ENCODE measurements at regions not wholly inside any gene's neighbourhood (a gene's known extent, or its start where the extent isn't known, plus 50 kb on each side); places are given as distances from the start of the nearest gene placed in this dataset.
"Not testable (repeated sequence)": the region's sequence is repeated elsewhere in the genome, so short reads cannot be mapped to it uniquely, and the experiment has no call there.

DNA sequence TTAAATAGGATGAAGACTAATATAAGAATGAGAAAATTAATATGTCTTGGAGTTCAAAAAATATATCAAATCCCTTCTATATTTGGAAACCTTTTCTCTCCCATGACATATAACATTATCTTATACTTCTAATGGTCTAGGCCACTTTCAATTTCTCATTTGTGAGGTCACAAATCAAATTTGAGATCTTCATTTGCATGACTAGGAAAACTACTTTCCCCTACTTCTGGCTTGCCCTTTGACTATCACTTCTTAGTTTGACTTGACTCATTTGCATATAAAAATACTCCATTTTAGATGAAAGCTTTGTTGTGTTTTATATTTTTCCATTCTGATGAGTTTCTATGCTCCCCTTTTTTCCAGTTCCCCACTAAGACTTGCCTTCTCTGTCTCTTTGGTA lies 598.6 kb upstream of the TBL1XR1 start:
- no peak overlapping the region for H3K4me3 ChIP-seq (ENCODE audit: low read depth, low read length)
- DNase-seq (ENCODE audit: low read depth), result no peak
- TF ChIP-seq, protein P1, sequence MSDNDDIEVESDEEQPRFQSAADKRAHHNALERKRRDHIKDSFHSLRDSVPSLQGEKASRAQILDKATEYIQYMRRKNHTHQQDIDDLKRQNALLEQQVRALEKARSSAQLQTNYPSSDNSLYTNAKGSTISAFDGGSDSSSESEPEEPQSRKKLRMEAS (IDR thresholded peaks at IDR 0.05; ENCODE audit: low read depth, low read length), result no peak

DNA sequence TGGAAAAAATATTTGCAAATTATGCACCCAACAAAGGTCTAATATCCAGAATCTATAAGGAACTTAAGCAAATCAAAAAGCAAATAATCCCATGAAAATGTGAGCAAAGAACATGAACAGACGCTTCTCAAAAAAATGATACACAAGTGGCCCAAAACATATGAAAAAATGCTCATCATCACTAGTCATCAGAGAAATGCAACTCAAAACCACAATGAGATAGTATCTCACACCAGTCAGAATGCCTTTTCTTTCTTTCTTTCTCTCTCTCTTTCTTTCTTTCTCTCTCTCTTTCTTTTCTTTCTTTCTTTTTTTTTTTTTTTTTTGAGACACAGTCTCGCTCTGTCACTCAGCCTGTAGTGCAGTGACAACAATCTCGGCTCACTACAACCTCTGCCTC lies 602.9 kb upstream of the TBL1XR1 start:
- DNase-seq (ENCODE audit: low read depth), result not testable (repeated sequence)

DNA sequence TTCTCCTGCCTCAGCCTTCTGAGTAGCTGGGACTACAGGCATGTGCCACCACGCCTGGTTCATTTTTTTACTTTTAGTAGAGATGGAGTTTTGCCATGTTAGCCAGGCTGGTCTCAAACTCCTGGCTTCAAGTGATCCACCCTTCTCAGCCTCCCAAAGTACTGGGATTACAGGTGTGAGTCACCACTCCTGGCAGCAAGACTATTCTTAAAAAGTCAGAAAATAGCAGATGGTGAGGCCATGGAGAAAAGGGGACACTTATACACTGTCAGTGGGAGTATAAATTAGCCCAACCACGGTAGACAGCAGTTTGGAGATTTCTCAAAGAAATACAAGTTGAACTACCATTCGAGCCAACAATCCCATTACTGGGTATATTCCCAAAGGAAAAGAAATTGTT lies 603.3 kb upstream of the TBL1XR1 start:
- DNase-seq (ENCODE audit: low read depth), result no peak
- H3K4me3 ChIP-seq (ENCODE audit: low read depth, low read length), result no peak overlapping the region
- TF ChIP-seq, protein P1 (IDR thresholded peaks at IDR 0.05; ENCODE audit: low read depth, low read length), result no peak
- TF ChIP-seq POLR2A (IDR thresholded peaks at IDR 0.05; ENCODE audit: extremely low read depth, insufficient read length), result no peak

More for the DNA sequence above, 602.9 kb upstream of the TBL1XR1 start:
- H3K4me3 ChIP-seq (ENCODE audit: low read depth, low read length), result not testable (repeated sequence)

DNA sequence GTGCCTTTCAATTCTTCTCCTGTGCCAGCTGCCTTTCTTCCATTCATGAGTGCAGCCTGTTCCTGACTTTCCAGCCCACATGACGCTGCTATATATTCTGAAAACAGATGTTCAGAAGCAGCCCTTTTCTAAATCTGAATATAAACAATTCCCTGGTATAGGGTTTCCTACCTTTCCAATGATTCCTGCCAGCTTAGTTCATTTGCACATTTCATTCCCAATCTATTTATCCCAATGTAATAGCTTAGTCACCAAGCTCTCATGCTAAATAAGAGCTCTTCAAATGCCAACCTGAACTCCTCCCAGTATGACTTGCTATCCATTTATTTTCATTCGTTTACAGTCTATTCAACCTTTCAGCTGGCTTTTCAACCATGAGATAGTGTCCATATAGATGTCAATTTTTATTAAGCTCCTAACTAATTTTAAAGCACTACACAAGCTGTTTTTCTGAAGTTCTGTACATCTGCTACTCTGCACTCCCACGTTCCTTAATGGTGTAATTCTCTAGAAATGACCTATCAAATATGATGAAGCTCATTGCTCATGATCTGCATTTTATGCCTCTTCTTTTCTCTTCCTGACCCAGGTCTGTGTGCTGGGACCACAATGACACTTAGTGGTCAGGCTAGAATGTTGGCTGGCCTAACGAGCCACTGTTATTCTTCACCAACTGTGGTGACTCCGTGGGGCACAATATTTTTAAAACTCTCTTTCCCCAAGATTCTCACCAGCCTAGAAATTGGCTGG lies 605.0 kb upstream of the TBL1XR1 start:
- no peak overlapping the region for H3K4me3 ChIP-seq (ENCODE audit: low read depth, low read length)
- TF ChIP-seq MYC (IDR thresholded peaks at IDR 0.05; ENCODE audit: low read depth, low read length), result no peak
- TF ChIP-seq POLR2A (IDR thresholded peaks at IDR 0.05; ENCODE audit: extremely low read depth, insufficient read length), result no peak
- TF ChIP-seq, protein P2, sequence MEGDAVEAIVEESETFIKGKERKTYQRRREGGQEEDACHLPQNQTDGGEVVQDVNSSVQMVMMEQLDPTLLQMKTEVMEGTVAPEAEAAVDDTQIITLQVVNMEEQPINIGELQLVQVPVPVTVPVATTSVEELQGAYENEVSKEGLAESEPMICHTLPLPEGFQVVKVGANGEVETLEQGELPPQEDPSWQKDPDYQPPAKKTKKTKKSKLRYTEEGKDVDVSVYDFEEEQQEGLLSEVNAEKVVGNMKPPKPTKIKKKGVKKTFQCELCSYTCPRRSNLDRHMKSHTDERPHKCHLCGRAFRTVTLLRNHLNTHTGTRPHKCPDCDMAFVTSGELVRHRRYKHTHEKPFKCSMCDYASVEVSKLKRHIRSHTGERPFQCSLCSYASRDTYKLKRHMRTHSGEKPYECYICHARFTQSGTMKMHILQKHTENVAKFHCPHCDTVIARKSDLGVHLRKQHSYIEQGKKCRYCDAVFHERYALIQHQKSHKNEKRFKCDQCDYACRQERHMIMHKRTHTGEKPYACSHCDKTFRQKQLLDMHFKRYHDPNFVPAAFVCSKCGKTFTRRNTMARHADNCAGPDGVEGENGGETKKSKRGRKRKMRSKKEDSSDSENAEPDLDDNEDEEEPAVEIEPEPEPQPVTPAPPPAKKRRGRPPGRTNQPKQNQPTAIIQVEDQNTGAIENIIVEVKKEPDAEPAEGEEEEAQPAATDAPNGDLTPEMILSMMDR (IDR thresholded peaks at IDR 0.05; ENCODE audit: low read depth, low read length), result no peak
- TF ChIP-seq, protein P1 (IDR thresholded peaks at IDR 0.05; ENCODE audit: low read depth, low read length), result no peak
- DNase-seq (ENCODE audit: low read depth), result no peak

DNA sequence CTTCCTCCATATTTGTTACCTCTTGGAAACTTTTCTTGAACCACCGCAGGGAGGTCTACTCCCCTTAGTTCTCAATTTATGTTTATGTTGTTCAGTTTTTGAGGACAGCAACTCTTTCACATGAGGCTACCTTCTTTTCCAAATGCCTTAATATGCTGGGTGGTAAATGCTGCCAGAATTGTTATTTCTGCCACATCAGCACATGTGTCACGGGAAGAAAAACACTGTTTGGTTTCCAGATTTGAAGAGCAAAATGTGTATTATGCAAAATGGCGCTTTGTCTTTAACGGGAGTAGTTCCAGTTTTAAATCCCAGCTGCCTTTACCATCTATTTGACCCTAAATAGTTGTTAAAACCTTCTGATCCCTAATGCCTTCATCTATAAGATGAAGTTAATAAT lies 606.2 kb upstream of the TBL1XR1 start:
- TF ChIP-seq, protein P1 (IDR thresholded peaks at IDR 0.05; ENCODE audit: low read depth, low read length), result no peak
- TF ChIP-seq, protein P2 (IDR thresholded peaks at IDR 0.05; ENCODE audit: low read depth, low read length), result no peak
- no peak for TF ChIP-seq POLR2A (IDR thresholded peaks at IDR 0.05; ENCODE audit: extremely low read depth, insufficient read length)
- TF ChIP-seq MYC (IDR thresholded peaks at IDR 0.05; ENCODE audit: low read depth, low read length), result no peak
- H3K4me3 ChIP-seq (ENCODE audit: low read depth, low read length), result no peak overlapping the region
- DNase-seq (ENCODE audit: low read depth), result no peak

DNA sequence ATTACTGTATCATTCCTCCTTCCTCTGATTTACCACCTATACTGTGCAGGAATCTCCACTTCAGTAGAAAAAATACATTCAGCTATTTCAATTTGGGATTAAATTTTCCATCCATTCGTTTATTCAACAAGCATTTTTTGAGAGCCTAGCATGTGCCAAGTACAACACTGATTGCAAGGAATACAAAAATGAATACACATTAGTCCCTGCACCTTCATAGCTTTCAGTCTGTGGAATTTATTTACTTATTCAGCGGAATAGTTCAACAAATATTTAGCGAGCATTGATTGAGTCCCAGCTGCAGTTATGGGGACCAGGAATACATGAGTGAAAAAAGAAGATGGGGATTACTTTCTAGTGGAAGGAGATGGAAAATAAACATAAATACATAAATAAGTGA lies 606.8 kb upstream of the TBL1XR1 start:
- TF ChIP-seq MYC (IDR thresholded peaks at IDR 0.05; ENCODE audit: low read depth, low read length) (no peak), POLR2A (IDR thresholded peaks at IDR 0.05; ENCODE audit: extremely low read depth, insufficient read length) (no peak)
- TF ChIP-seq, protein P1 (IDR thresholded peaks at IDR 0.05; ENCODE audit: low read depth, low read length), result no peak
- TF ChIP-seq, protein P2 (IDR thresholded peaks at IDR 0.05; ENCODE audit: low read depth, low read length), result no peak
- DNase-seq (ENCODE audit: low read depth), result no peak
- H3K4me3 ChIP-seq (ENCODE audit: low read depth, low read length), result no peak overlapping the region

DNA sequence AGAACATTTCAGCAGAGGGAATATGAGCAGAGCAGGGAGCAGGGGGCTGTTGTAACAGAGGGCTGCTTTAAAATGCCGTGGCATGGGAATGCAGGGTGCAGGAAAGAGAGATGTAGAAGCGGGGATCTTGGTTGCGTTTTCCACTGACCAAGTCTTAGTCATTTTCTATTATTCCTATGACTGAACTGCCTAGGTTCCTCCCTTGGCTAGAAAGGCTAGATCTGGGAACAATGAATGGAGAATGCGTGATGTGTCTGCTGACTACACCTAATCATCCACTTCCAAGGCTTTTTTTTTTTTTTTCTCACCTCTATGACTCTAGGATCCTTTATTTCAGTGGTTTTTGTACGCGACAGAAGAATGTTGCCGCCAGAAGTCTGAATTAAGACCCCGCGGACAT lies 607.4 kb upstream of the TBL1XR1 start:
- H3K4me3 ChIP-seq (ENCODE audit: low read depth, low read length), result no peak overlapping the region
- TF ChIP-seq, protein P2 (IDR thresholded peaks at IDR 0.05; ENCODE audit: low read depth, low read length), result no peak
- no peak for TF ChIP-seq POLR2A (IDR thresholded peaks at IDR 0.05; ENCODE audit: extremely low read depth, insufficient read length)
- no peak for TF ChIP-seq MYC (IDR thresholded peaks at IDR 0.05; ENCODE audit: low read depth, low read length)
- TF ChIP-seq, protein P1 (IDR thresholded peaks at IDR 0.05; ENCODE audit: low read depth, low read length), result no peak
- no peak for DNase-seq (ENCODE audit: low read depth)
